Astrocyte (in vitro differentiated cells and primary cell): ENCODE measurements at regions not wholly inside any gene's neighbourhood (a gene's known extent, or its start where the extent isn't known, plus 50 kb on each side); places are given as distances from the start of the nearest gene placed in this dataset.
A peak's percentile ranks its signal among the peaks of the same experiment; 100 is the strongest.

Source experiments
- DNase-seq: peaks from one replicate; pipeline ENCODE4 v3.0.0-alpha.2; 2010; ENCODE audit warnings: low read depth
- FAIRE-seq: peaks from 2 replicates; lab custom pipeline; 2011; peaks lifted over from hg19 to GRCh38; lab: Jason Lieb, UNC
- H2AFZ ChIP-seq: 2 replicates; pipeline ENCODE4 v1.6.0; 2012; ENCODE audit warnings: low read depth, low read length, inconsistent platforms
- H3K27ac ChIP-seq: 2 replicates; pipeline ENCODE4 v1.5.1; 2011; ENCODE audit warnings: low read depth, low read length, inconsistent platforms
- H3K27me3 ChIP-seq: 2 replicates; pipeline ENCODE4 v1.6.0; 2011; ENCODE audit warnings: low read length, inconsistent platforms; ENCODE audit not compliant: insufficient read depth
- H3K36me3 ChIP-seq: 2 replicates; pipeline ENCODE4 v1.5.1; 2011; ENCODE audit warnings: low read length, inconsistent platforms; ENCODE audit not compliant: insufficient read depth
- H3K4me1 ChIP-seq: 2 replicates; pipeline ENCODE4 v1.5.1; 2011; ENCODE audit warnings: low read length, inconsistent platforms; ENCODE audit not compliant: insufficient read depth
- H3K4me2 ChIP-seq: 2 replicates; pipeline ENCODE4 v1.6.0; 2012; ENCODE audit warnings: low read length, inconsistent platforms
- H3K4me3 ChIP-seq: 2 replicates; pipeline ENCODE4 v1.5.1; 2011; ENCODE audit warnings: low read depth, mild to moderate bottlenecking, low read length, inconsistent platforms; ENCODE audit not compliant: insufficient read depth
- H3K79me2 ChIP-seq: 2 replicates; pipeline ENCODE4 v1.6.0; 2012; ENCODE audit warnings: mild to moderate bottlenecking, low read length, inconsistent platforms; ENCODE audit not compliant: insufficient read depth
- H3K9ac ChIP-seq: 2 replicates; pipeline ENCODE4 v1.6.0; 2012; ENCODE audit warnings: mild to moderate bottlenecking, low read length, inconsistent platforms
- H3K9me3 ChIP-seq: 2 replicates; pipeline ENCODE4 v1.5.1; 2012; ENCODE audit warnings: low read depth, mild to moderate bottlenecking, low read length, inconsistent platforms; ENCODE audit not compliant: insufficient read depth
- H4K20me1 ChIP-seq: 2 replicates; pipeline ENCODE4 v1.6.0; 2012; ENCODE audit warnings: low read length, inconsistent platforms; ENCODE audit not compliant: insufficient read depth
- H3K27ac Mint-ChIP-seq: one replicate; pipeline ENCODE4 v1.8.0; 2021; ENCODE audit warnings: mild to moderate bottlenecking, mixed read lengths; ENCODE audit not compliant: unreplicated experiment
- H3K27me3 Mint-ChIP-seq: one replicate; pipeline ENCODE4 v1.8.0; 2021; ENCODE audit warnings: low read depth, mixed read lengths; ENCODE audit not compliant: unreplicated experiment
- H3K36me3 Mint-ChIP-seq: one replicate; pipeline ENCODE4 v1.8.0; 2021; ENCODE audit warnings: low read depth, mixed read lengths; ENCODE audit not compliant: unreplicated experiment
- H3K4me1 Mint-ChIP-seq: one replicate; pipeline ENCODE4 v1.8.0; 2021; ENCODE audit warnings: low read depth, mixed read lengths; ENCODE audit not compliant: unreplicated experiment
- H3K4me3 Mint-ChIP-seq: one replicate; pipeline ENCODE4 v1.8.0; 2021; ENCODE audit warnings: mild to moderate bottlenecking, moderate library complexity, mixed read lengths; ENCODE audit not compliant: unreplicated experiment
- H3K9me3 Mint-ChIP-seq: one replicate; pipeline ENCODE4 v1.8.0; 2021; ENCODE audit warnings: mild to moderate bottlenecking, mixed read lengths; ENCODE audit not compliant: unreplicated experiment
- CTCF ChIP-seq: IDR thresholded peaks from 2 replicates; pipeline ENCODE4 v1.5.1; 2011; ENCODE audit warnings: low read depth, mild to moderate bottlenecking, inconsistent platforms, low read length, moderate library complexity; ENCODE audit not compliant: insufficient read depth
- EZH2 ChIP-seq: IDR thresholded peaks from 2 replicates; pipeline ENCODE4 v1.6.1; 2012; ENCODE audit warnings: mild to moderate bottlenecking, low read length, inconsistent platforms; ENCODE audit not compliant: insufficient read depth

GRCh38 chr6:145115638-145116037 lies 619.7 kb downstream of the EPM2A start:
- no peak overlapping the region for H3K9ac ChIP-seq
- no peak overlapping the region for H3K27ac Mint-ChIP-seq
- DNase-seq (no peak), FAIRE-seq (no peak)
- H3K4me1 Mint-ChIP-seq: no peaks in the 10 kb centered on the region
- H3K27ac ChIP-seq: no peak overlapping the region
- H3K27me3 Mint-ChIP-seq: peaks cover 2% of the 10 kb centered on the region
- H4K20me1 ChIP-seq: no peaks in the 10 kb centered on the region
- H2AFZ ChIP-seq: no peak overlapping the region
- H3K27me3 ChIP-seq: no peaks in the 10 kb centered on the region
- TF ChIP-seq EZH2 (no peak), CTCF (no peak)
- H3K4me2 ChIP-seq: no peak overlapping the region
- no peaks in the 10 kb centered on the region for H3K36me3 ChIP-seq
- peaks cover 3% of the 10 kb centered on the region for H3K9me3 Mint-ChIP-seq
- H3K9me3 ChIP-seq: no peaks in the 10 kb centered on the region
- no peaks in the 10 kb centered on the region for H3K4me1 ChIP-seq
- no peaks in the 10 kb centered on the region for H3K79me2 ChIP-seq
- no peaks in the 10 kb centered on the region for H3K36me3 Mint-ChIP-seq
- H3K4me3 ChIP-seq: no peak overlapping the region
- no peak overlapping the region for H3K4me3 Mint-ChIP-seq

GRCh38 chr6:145116591-145117178 lies 618.6 kb downstream of the EPM2A start:
- H3K79me2 ChIP-seq: no peaks in the 10 kb centered on the region
- no peak overlapping the region for H3K4me2 ChIP-seq
- H4K20me1 ChIP-seq: no peaks in the 10 kb centered on the region
- no peaks in the 10 kb centered on the region for H3K4me1 ChIP-seq
- DNase-seq: no peak
- H3K9me3 ChIP-seq: no peaks in the 10 kb centered on the region
- H2AFZ ChIP-seq: no peak overlapping the region
- Mint-ChIP-seq H3K27ac (peak overlapping the region; percentile 27), H3K4me3 (no peak overlapping the region), H3K9me3 (peaks cover 3% of the 10 kb centered on the region), H3K4me1 (no peaks in the 10 kb centered on the region), H3K27me3 (peaks cover 2% of the 10 kb centered on the region), H3K36me3 (no peaks in the 10 kb centered on the region)
- TF ChIP-seq EZH2 (no peak), CTCF (no peak)
- no peak for FAIRE-seq
- H3K9ac ChIP-seq: no peak overlapping the region
- H3K27me3 ChIP-seq: no peaks in the 10 kb centered on the region
- no peak overlapping the region for H3K27ac ChIP-seq
- no peaks in the 10 kb centered on the region for H3K36me3 ChIP-seq
- H3K4me3 ChIP-seq: no peak overlapping the region

- H3K27ac Mint-ChIP-seq: no peak overlapping the region
- Histone ChIP-seq H3K36me3 (no peaks in the 10 kb centered on the region), H3K9me3 (no peaks in the 10 kb centered on the region), H3K9ac (no peak overlapping the region), H3K4me1 (no peaks in the 10 kb centered on the region), H3K79me2 (no peaks in the 10 kb centered on the region), H3K27me3 (no peaks in the 10 kb centered on the region), H2AFZ (no peak overlapping the region), H3K27ac (no peak overlapping the region), H4K20me1 (no peaks in the 10 kb centered on the region), H3K4me2 (no peak overlapping the region), H3K4me3 (no peak overlapping the region)
- no peaks in the 10 kb centered on the region for H3K9me3 Mint-ChIP-seq
- DNase-seq: no peak
- H3K36me3 Mint-ChIP-seq: no peaks in the 10 kb centered on the region
- no peak overlapping the region for H3K4me3 Mint-ChIP-seq
- peaks cover 2% of the 10 kb centered on the region for H3K27me3 Mint-ChIP-seq
- no peaks in the 10 kb centered on the region for H3K4me1 Mint-ChIP-seq
- TF ChIP-seq EZH2 (no peak), CTCF (no peak)
- no peak for FAIRE-seq
Observed at GRCh38 chr6:145118224-145118623, 617.1 kb downstream of the EPM2A start.
